ENCODE measurements at regions not wholly inside any gene's neighbourhood (a gene's known extent, or its start where the extent isn't known, plus 50 kb on each side); places are given as distances from the start of the nearest gene placed in this dataset.

GRCh38 chr16:73558219-73558618 is 510.3 kb upstream of the ZFHX3 start:
- TF ChIP-seq POLR2AphosphoS5 (IDR thresholded peaks at IDR 0.05) (no peak), CTCF (IDR thresholded peaks at IDR 0.05 in 8 of 11, conservative IDR thresholded peaks at IDR 0.05 in 3 of 11) (no peak), POLR2A (IDR thresholded peaks at IDR 0.05) (no peak)

All from spleen (tissue), 7 donors.